Suprapubic skin (tissue), 4 donors: ENCODE measurements at regions not wholly inside any gene's neighbourhood (a gene's known extent, or its start where the extent isn't known, plus 50 kb on each side); places are given as distances from the start of the nearest gene placed in this dataset.

Source experiments
- EP300 ChIP-seq: sonication (generic); formaldehyde crosslinking; IDR thresholded peaks from one replicate; pipeline ENCODE4 v1.6.1; 2017; ENCODE audit warnings: antibody characterized with exemption
- POLR2A ChIP-seq, 2 donors: fragments of 450-650 bp; IDR thresholded peaks; one replicate each; pipeline ENCODE4 v1.6.1; 2017; ENCODE audit warnings: antibody characterized with exemption in 2 of 2, mild to moderate bottlenecking in 2 of 2, moderate library complexity in 2 of 2
- POLR2AphosphoS5 ChIP-seq, 3 donors: sonication (generic); formaldehyde crosslinking; IDR thresholded peaks; one replicate each; pipeline ENCODE4 v1.6.1; 2017; ENCODE audit warnings: antibody characterized with exemption in 3 of 3
- TF ChIP-seq, protein P1 (sequence below), 2 donors: fragments of 200-600 bp in 1 of 2; fragments of 450-650 bp in 1 of 2; sonication (generic) in 1 of 2; IDR thresholded peaks; one replicate each; pipeline ENCODE4 v1.5.1; 2016 to 2019; ENCODE audit warnings: antibody characterized with exemption in 2 of 2, mild to moderate bottlenecking in 1 of 2, moderate library complexity in 1 of 2

- TF ChIP-seq POLR2AphosphoS5 (IDR thresholded peaks at IDR 0.05) (no peak), POLR2A (IDR thresholded peaks at IDR 0.05) (no peak), EP300 (no peak)
- TF ChIP-seq, protein P1, sequence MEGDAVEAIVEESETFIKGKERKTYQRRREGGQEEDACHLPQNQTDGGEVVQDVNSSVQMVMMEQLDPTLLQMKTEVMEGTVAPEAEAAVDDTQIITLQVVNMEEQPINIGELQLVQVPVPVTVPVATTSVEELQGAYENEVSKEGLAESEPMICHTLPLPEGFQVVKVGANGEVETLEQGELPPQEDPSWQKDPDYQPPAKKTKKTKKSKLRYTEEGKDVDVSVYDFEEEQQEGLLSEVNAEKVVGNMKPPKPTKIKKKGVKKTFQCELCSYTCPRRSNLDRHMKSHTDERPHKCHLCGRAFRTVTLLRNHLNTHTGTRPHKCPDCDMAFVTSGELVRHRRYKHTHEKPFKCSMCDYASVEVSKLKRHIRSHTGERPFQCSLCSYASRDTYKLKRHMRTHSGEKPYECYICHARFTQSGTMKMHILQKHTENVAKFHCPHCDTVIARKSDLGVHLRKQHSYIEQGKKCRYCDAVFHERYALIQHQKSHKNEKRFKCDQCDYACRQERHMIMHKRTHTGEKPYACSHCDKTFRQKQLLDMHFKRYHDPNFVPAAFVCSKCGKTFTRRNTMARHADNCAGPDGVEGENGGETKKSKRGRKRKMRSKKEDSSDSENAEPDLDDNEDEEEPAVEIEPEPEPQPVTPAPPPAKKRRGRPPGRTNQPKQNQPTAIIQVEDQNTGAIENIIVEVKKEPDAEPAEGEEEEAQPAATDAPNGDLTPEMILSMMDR (IDR thresholded peaks at IDR 0.05): no peak
Observed at GRCh38 chr7:153107826-153108225, 348.3 kb downstream of the ACTR3B start.
